Endothelial cell of umbilical vein (primary cell): ENCODE measurements at regions not wholly inside any gene's neighbourhood (a gene's known extent, or its start where the extent isn't known, plus 50 kb on each side); places are given as distances from the start of the nearest gene placed in this dataset.

Experiments used
- BruUV-seq: library from RNA; stranded (reverse); fragments of 400-500 nt; replicated peaks from 2 replicates; lab custom pipeline; 2021; lab: Mats Ljungman, UMichigan
- CTCF ChIA-PET: fragments of 300-600, 350-600 bp; sonication (Branson Sonifier 250); formaldehyde crosslinking; loops from one replicate; lab custom pipeline; 2021; ENCODE audit warnings: antibody characterized with exemption, inconsistent platforms; lab: Charles Lee
- POLR2A ChIA-PET: fragments of 300-600, 350-600 bp; sonication (Branson Sonifier 250); formaldehyde crosslinking; loops from one replicate; lab custom pipeline; 2021; ENCODE audit warnings: antibody characterized with exemption, inconsistent platforms; lab: Charles Lee
- DNase-seq: peaks from one replicate; pipeline ENCODE4 v3.0.0-alpha.2; 2011; ENCODE audit warnings: low read depth, low spot score
- FAIRE-seq: peaks from 2 replicates; lab custom pipeline; 2011; peaks lifted over from hg19 to GRCh38; lab: Jason Lieb, UNC
- H2AFZ ChIP-seq: 2 replicates; pipeline ENCODE4 v1.6.0; 2012; ENCODE audit warnings: low read depth, low read length, control low read depth, inconsistent platforms
- H3K27ac ChIP-seq: 2 replicates; pipeline ENCODE4 v1.5.1; 2011; ENCODE audit warnings: low read depth, mild to moderate bottlenecking, control low read depth, low read length, moderate library complexity; ENCODE audit not compliant: insufficient read depth
- H3K27me3 ChIP-seq, 2 experiments: 2 replicates each; pipeline versions ENCODE4 v1.6.0 to v1.6.1; 2011; ENCODE audit warnings: low read length in 2 of 2, mixed read lengths in 1 of 2; ENCODE audit not compliant: control insufficient read depth in 2 of 2, insufficient read depth in 2 of 2
- H3K36me3 ChIP-seq, 2 experiments: 2 replicates in 1 of 2; 3 replicates in 1 of 2; pipeline ENCODE4 v1.5.1; 2011; ENCODE audit warnings: low read length in 2 of 2, mild to moderate bottlenecking in 1 of 2, moderate library complexity in 1 of 2; ENCODE audit not compliant: control insufficient read depth in 2 of 2, insufficient read depth in 2 of 2; ENCODE audit errors: extremely low read depth in 1 of 2
- H3K4me1 ChIP-seq: 3 replicates; pipeline ENCODE4 v1.5.1; 2011; ENCODE audit warnings: mild to moderate bottlenecking, low read length; ENCODE audit not compliant: control insufficient read depth, insufficient read depth; ENCODE audit errors: extremely low read depth
- H3K4me2 ChIP-seq: 2 replicates; pipeline ENCODE4 v1.6.1; 2011; ENCODE audit warnings: low read length, control low read depth, mixed read lengths; ENCODE audit not compliant: insufficient read depth
- H3K4me3 ChIP-seq, 3 experiments: fragments of 200-600 bp in 1 of 3; sonication (generic), shearing (Covaris generic) in 1 of 3; replicated peaks in 1 of 3; 2 replicates each; pipeline ENCODE4 v1.5.1; 2011 to 2016; ENCODE audit warnings: control low read depth in 3 of 3, low read length in 3 of 3, mild to moderate bottlenecking in 2 of 3, inconsistent platforms in 1 of 3, low read depth in 1 of 3, moderate library complexity in 1 of 3; ENCODE audit not compliant: insufficient read depth in 1 of 3
- H3K79me2 ChIP-seq: 2 replicates; pipeline ENCODE4 v1.6.0; 2012; ENCODE audit warnings: low read length, inconsistent platforms; ENCODE audit not compliant: control insufficient read depth, insufficient read depth
- H3K9ac ChIP-seq: replicated peaks from 2 replicates; pipeline ENCODE3; 2011; ENCODE audit warnings: low read length, control low read depth; ENCODE audit not compliant: insufficient read depth; ENCODE audit errors: extremely low read depth
- H3K9me1 ChIP-seq: replicated peaks from 3 replicates; pipeline ENCODE4 v1.6.0; 2011; ENCODE audit warnings: mild to moderate bottlenecking, low read length; ENCODE audit not compliant: control insufficient read depth, insufficient read depth; ENCODE audit errors: extremely low read depth
- H3K9me3 ChIP-seq: replicated peaks from 2 replicates; pipeline ENCODE4 v1.5.1; 2012; ENCODE audit warnings: low read length, inconsistent platforms; ENCODE audit not compliant: control insufficient read depth, insufficient read depth
- H4K20me1 ChIP-seq: replicated peaks from 2 replicates; pipeline ENCODE3; 2011; ENCODE audit warnings: mild to moderate bottlenecking, low read length; ENCODE audit not compliant: control insufficient read depth, insufficient read depth; ENCODE audit errors: extremely low read depth
- CTCF ChIP-seq, 2 donors: IDR thresholded peaks; 1 replicate in 1 of 2; 2 replicates in 1 of 2; pipeline ENCODE4 v1.5.1; 2011; ENCODE audit warnings: low read length in 2 of 2, mild to moderate bottlenecking in 2 of 2, moderate library complexity in 2 of 2, control low read depth in 1 of 2, inconsistent platforms in 1 of 2, low read depth in 1 of 2; ENCODE audit not compliant: insufficient read depth in 1 of 2; ENCODE audit errors: extremely low read depth in 1 of 2
- EZH2 ChIP-seq: IDR thresholded peaks from 2 replicates; pipeline ENCODE4 v1.6.1; 2012; ENCODE audit warnings: borderline replicate concordance, low read depth, mild to moderate bottlenecking, moderate library complexity, low read length, inconsistent platforms; ENCODE audit not compliant: severe bottlenecking
- GATA2 ChIP-seq: IDR thresholded peaks from 2 replicates; pipeline ENCODE4 v1.7.0; 2011; ENCODE audit warnings: low read depth, mild to moderate bottlenecking, moderate library complexity, mixed read lengths, low read length; ENCODE audit not compliant: insufficient read length, insufficient read depth
- JUN ChIP-seq: IDR thresholded peaks from 2 replicates; pipeline ENCODE4 v1.6.1; 2011; ENCODE audit warnings: borderline replicate concordance, low read depth; ENCODE audit not compliant: insufficient read length, insufficient read depth
- MAX ChIP-seq: IDR thresholded peaks from 2 replicates; pipeline ENCODE4 v1.6.1; 2011; ENCODE audit not compliant: insufficient read depth, insufficient read length
- MYC ChIP-seq: IDR thresholded peaks from one replicate; pipeline ENCODE4 v1.6.1; 2011; ENCODE audit warnings: mild to moderate bottlenecking, low read depth, low read length
- POLR2AphosphoS5 ChIP-seq: IDR thresholded peaks from 2 replicates; pipeline ENCODE4 v1.6.1; 2012; ENCODE audit warnings: low read depth, mild to moderate bottlenecking, control low read depth, low read length, moderate library complexity; ENCODE audit not compliant: insufficient read depth
- dilution Hi-C: fragments of 300-500 bp; cut with MboI; formaldehyde crosslinking; loops from one replicate; pipeline ENCODE4 v1.15.0; 2019; ENCODE audit warnings: low sequenced_read_pairs; ENCODE audit not compliant: extremely low pct_ligation_motif_present
- intact Hi-C: fragments of 100-400 bp; cut with micrococcal nuclease; formaldehyde crosslinking; loops from one replicate; pipeline ENCODE4 v1.10.0; 2022

DNA sequence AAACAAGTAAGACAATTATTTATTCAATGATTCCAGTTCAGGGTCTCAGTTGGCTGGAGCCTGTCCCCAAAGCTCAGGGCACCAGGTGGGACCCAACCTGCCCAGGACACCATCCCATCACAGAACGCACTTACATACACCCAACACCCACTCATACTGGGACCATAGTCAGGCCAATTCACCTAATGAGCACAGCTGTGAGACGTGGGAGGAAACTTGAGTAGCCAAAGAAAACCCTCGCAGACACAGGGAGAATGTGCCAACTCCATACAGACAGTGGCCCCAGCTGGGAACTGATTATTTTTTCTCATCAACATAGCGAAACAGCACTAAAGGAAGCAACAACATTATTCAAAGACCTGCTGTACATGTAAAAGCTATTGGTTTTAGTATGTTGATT is 58.6 kb upstream of the DOK5 start:
- TF ChIP-seq MYC (no peak), JUN (no peak), GATA2 (no peak), CTCF (IDR thresholded peaks at IDR 0.05; ENCODE audit: extremely low read depth in 1 of 2, insufficient read depth in 1 of 2, low read depth in 1 of 2, low read length in 2 of 2) (no peak), MAX (no peak), EZH2 (no peak), POLR2AphosphoS5 (no peak)
- dilution Hi-C loops, result no loop called here

More for the DNA sequence above, 58.6 kb upstream of the DOK5 start:
- no peaks in the 10 kb centered on the region for H3K4me1 ChIP-seq
- H2AFZ ChIP-seq, result no peak overlapping the region
- intact Hi-C loops, result no loop called here
- H3K4me3 ChIP-seq, result no peak overlapping the region
- H3K9ac ChIP-seq, result no peak overlapping the region
- no peaks in the 10 kb centered on the region for H3K9me1 ChIP-seq
- no peaks in the 10 kb centered on the region for H3K36me3 ChIP-seq
- ChIA-PET POLR2A (no interaction called here), CTCF (no interaction called here)
- DNase-seq (no peak), FAIRE-seq (no peak)
- H3K79me2 ChIP-seq, result no peaks in the 10 kb centered on the region
- H4K20me1 ChIP-seq, result no peaks in the 10 kb centered on the region
- no peaks in the 10 kb centered on the region for H3K27me3 ChIP-seq
- no TSS peak for BruUV-seq
- no peak overlapping the region for H3K4me2 ChIP-seq
- no peaks in the 10 kb centered on the region for H3K9me3 ChIP-seq
- no peak overlapping the region for H3K27ac ChIP-seq
